GM19395 (cell line): ENCODE measurements at regions not wholly inside any gene's neighbourhood (a gene's known extent, or its start where the extent isn't known, plus 50 kb on each side); places are given as distances from the start of the nearest gene placed in this dataset.

Experiments
- ATAC-seq: cut with Tn5 transposase; IDR thresholded peaks from one replicate; pipeline ENCODE4 v1.9.1; 2021; ENCODE audit warnings: mild to moderate bottlenecking, moderate library complexity; ENCODE audit not compliant: unreplicated experiment

- no peak for ATAC-seq
These were observed 486.1 kb upstream of the UBE2E3 start for GRCh38 chr2:180494286-180494685.

GRCh38 chr2:180482696-180483095 is 475.6 kb upstream of the CWC22 start:
- ATAC-seq: no peak

DNA sequence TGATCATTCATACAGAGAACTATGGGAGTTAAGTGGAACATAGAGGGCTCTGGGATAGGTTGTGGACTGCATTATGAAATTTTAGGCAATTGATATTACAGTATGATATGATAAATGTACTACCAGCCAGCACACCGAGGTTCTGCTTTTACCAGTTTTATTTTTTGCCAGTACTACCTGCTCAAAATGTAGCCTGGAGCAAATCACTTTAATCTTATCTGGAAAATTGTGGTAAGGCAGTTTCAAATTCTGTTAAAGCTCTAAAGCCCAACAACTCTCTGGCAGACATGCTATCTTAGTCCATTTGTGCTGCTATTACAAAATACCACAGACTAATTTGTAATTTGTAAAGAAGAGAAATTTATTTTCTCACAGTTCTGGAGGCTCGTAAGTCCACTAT is 474.9 kb upstream of the CWC22 start:
- ATAC-seq: no peak

- ATAC-seq: no peak
These were observed 471.8 kb upstream of the CWC22 start for GRCh38 chr2:180478883-180479282.

GRCh38 chr2:180474716-180475115 is 467.6 kb upstream of the CWC22 start:
- ATAC-seq: no peak

DNA sequence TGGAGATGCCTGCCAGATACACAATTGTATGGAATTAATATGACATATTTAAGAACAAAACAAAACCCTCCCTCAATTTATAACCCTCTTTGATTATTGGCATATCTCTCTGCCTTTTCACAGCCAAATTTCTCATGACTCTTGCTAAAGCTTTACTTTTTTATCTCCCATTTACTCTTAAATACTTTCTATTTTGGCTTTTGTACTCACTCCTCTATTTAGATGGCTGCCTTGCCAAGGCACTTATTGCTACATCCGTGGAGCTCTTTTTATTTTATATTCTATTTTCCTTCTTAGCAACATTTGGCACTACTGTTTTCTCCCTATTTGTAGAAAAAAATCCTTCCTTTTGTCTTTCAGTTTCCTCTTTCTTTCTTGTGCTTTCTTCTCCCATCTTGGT is 466.4 kb upstream of the CWC22 start:
- no peak for ATAC-seq

GRCh38 chr2:180472133-180472532 is 465.0 kb upstream of the CWC22 start:
- no peak for ATAC-seq

DNA sequence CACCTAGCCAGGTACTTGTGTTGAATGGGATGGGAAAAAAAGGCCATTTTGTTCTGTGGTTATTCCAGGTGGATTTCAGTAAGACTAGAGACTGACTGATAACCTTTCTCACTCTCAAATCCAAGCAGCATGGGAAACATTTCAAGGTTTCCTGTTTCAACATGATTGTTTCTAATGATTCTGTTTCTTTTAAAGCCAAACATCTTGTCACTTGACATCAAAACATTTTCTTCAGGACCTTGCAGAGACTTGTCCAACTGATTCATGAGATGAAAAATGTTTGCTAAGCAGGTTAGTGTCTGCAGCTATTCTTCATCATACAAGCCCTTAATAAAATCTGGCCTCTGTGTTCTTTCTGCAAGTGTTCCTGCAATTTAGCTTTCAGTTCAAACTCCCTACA is 456.5 kb upstream of the CWC22 start:
- ATAC-seq: no peak

- no peak for ATAC-seq
These were observed 454.7 kb upstream of the CWC22 start for GRCh38 chr2:180461761-180462160.

DNA sequence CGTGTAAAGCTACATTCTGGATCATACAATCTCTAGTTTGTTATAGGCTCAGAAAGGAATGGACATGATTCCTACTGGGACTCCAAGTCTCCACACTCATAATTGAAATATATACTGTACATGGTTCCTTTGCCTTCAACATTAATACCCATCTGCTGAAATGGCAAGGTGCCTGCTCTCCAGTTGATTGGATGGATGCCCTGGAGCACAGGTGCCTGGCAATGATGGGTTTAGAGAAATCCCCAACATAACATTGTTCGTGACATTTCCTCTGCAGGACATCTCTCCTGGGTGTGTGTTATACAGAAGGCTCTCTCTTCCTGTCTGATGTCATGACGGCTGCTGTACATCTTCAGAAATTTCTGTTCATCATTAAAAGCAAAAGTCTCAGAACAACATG is 449.7 kb upstream of the CWC22 start:
- no peak for ATAC-seq

- ATAC-seq: no peak
These were observed 443.7 kb upstream of the CWC22 start for GRCh38 chr2:180450841-180451240.

GRCh38 chr2:180449171-180449915 is 442.2 kb upstream of the CWC22 start:
- no peak for ATAC-seq

DNA sequence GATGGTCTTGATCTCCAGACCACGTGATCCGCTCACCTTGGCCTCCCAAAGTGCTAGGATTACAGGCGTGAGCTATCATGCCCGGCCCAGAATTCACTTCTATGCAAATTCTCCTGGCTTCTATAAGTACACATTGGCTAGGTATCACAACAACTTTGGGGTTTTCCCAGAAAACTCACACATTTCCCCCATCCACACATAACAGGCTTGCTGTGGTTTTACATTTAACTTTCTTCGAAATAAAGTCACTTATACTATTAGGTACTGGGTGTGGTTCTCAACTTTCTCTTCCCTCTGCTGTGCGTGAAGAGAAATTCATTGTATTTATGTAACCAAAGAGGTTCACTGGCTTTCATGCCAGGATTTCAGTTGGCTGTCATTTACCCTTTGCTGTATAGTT is 439.4 kb upstream of the CWC22 start:
- no peak for ATAC-seq

- no peak for ATAC-seq
These were observed 436.8 kb upstream of the CWC22 start for GRCh38 chr2:180443888-180444287.

DNA sequence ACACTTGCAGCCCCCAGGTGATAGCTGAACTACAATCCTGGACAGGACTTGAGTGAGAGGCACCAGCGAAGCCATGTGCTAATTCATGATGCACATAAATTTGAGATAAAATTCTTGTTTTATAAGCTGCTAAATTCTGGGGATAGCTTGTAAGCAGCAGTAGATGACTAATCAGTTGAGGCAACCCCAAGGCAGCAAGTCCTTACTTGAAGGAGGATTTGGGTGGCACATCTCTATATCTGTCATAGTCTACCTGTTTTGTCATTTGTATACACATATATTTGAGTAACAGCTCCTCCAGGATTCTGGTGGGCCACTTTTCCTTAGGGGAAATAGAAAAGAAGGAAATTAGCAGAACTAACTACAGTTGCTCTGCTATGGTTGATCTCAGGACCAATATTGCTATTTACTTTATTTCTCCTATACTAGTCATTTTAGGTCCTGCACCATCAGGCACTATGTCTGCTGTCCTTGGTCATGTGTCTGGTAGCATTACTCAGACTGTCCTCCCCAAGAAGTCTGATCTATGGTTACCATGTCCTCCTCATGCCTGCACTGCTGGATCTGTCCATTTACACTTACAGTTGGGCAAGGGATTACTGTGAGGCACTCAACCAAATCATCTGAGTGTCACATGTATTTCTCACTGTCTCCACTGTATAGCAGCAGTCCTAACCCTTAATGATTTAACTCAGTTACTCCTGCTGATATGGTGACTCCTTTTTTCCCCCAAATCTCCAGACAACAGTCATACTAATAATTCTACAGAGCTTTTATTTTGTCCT is 436.0 kb upstream of the CWC22 start:
- no peak for ATAC-seq

- ATAC-seq: no peak
These were observed 412.1 kb upstream of the CWC22 start for GRCh38 chr2:180419212-180419611.

GRCh38 chr2:180416627-180417026 is 409.5 kb upstream of the CWC22 start:
- no peak for ATAC-seq

GRCh38 chr2:180413336-180413735 is 406.2 kb upstream of the CWC22 start:
- ATAC-seq: no peak

DNA sequence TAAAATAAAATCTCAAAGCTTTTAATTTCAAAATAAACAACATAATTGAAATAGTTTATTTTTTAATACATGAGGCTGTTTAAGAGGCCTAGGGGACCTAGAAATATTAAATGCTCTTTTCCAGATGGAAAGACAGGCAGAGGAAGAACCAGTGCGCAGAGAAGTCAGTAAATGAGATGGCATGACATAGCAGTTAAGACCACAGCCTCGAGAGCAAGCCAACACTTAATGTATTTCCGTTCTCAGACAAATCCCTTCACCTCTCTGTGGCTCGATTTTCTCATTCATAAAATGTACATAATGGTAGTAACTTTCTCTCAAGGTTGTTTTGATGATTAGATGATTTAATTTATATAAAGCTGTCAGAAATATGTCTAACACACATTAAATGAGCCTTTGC is 405.1 kb upstream of the CWC22 start:
- ATAC-seq: peak; percentile 54

- ATAC-seq: peak; percentile 62
These were observed 404.6 kb upstream of the CWC22 start for GRCh38 chr2:180411661-180412060.

DNA sequence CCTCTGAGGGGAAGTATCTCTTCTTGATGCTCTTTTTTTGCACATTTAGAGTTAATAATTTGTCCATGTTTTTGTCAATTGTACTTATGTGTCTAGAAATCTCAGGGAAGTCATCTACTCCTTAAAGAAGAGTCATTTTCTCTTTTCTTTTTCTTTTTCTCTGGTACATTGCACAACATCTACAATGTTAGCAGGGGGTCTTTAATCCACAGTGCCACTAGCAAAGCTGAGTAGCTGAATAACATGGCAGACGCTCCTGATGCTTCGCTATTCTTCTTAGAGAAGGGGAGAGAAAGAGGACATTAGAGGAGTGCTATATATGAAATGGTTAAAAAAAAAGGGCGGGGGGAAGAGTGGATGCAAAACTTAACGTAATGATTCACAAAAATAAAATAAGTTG is 399.6 kb upstream of the CWC22 start:
- no peak for ATAC-seq

DNA sequence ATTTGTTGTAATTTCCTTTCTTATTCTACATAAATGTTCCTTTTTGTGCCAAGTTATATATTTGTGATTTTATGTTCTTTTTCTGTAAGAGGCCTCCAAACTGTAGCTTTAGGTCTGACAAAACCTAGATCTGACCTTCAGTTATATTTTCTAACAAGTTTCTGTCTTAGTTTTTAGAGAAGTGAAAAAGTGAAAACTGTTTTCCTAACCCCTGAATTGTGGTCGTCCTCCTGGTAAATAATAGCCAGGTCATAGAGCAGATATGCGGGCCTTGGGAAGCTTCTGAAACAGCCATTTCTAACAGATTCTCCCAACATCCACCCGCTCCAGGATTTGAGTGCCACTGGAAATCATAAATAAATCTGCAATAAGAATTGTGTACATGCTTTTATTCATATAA is 398.4 kb upstream of the CWC22 start:
- ATAC-seq: peak; percentile 60
